SKM-1 treated with dmso at 0.1 percent for 144 hours (cell line): ENCODE measurements at regions not wholly inside any gene's neighbourhood (a gene's known extent, or its start where the extent isn't known, plus 50 kb on each side); places are given as distances from the start of the nearest gene placed in this dataset.

Experiments
- DNase-seq: peaks from one replicate; lab custom pipeline; 2025; ENCODE audit not compliant: unreplicated experiment; lab: John Stamatoyannopoulos, UW

- DNase-seq = peak; percentile 68
These were observed 53.5 kb upstream of the LRRN1 start for GRCh38 chr3:3745693-3746092.

- DNase-seq = no peak
These were observed 54.4 kb upstream of the LRRN1 start for GRCh38 chr3:3744826-3745225.

- DNase-seq = no peak
These were observed 55.5 kb upstream of the LRRN1 start for GRCh38 chr3:3743754-3744153.

- no peak for DNase-seq
These were observed 59.2 kb upstream of the LRRN1 start for GRCh38 chr3:3740061-3740460.

- DNase-seq = no peak
These were observed 59.7 kb upstream of the LRRN1 start for GRCh38 chr3:3739330-3740060.

GRCh38 chr3:3737531-3737930, 61.7 kb upstream of the LRRN1 start:
- DNase-seq = no peak

GRCh38 chr3:3735919-3736318, 63.3 kb upstream of the LRRN1 start:
- DNase-seq = no peak

GRCh38 chr3:3734881-3735280, 64.3 kb upstream of the LRRN1 start:
- no peak for DNase-seq

- no peak for DNase-seq
These were observed 70.0 kb upstream of the LRRN1 start for GRCh38 chr3:3729261-3729660.

- no peak for DNase-seq
These were observed 72.7 kb upstream of the LRRN1 start for GRCh38 chr3:3726549-3726948.

- DNase-seq = no peak
These were observed 84.7 kb upstream of the LRRN1 start for GRCh38 chr3:3714572-3714971.

- no peak for DNase-seq
These were observed 86.3 kb upstream of the LRRN1 start for GRCh38 chr3:3712971-3713370.

- DNase-seq = no peak
These were observed 90.5 kb upstream of the LRRN1 start for GRCh38 chr3:3708769-3709115.

GRCh38 chr3:3707858-3708768, 91.1 kb upstream of the LRRN1 start:
- no peak for DNase-seq

- DNase-seq = no peak
These were observed 94.0 kb upstream of the LRRN1 start for GRCh38 chr3:3705090-3705775.

GRCh38 chr3:3701949-3702348, 97.3 kb upstream of the LRRN1 start:
- DNase-seq = no peak

GRCh38 chr3:3699816-3700633, 99.2 kb upstream of the LRRN1 start:
- DNase-seq = no peak

- no peak for DNase-seq
These were observed 99.8 kb upstream of the LRRN1 start for GRCh38 chr3:3699407-3699806.

- DNase-seq = no peak
These were observed 102.9 kb upstream of the LRRN1 start for GRCh38 chr3:3696345-3696744.

- DNase-seq = no peak
These were observed 105.6 kb upstream of the LRRN1 start for GRCh38 chr3:3693593-3693992.
